ENCODE measurements at regions not wholly inside any gene's neighbourhood (a gene's known extent, or its start where the extent isn't known, plus 50 kb on each side); places are given as distances from the start of the nearest gene placed in this dataset.
"Not testable (repeated sequence)": the region's sequence is repeated elsewhere in the genome, so short reads cannot be mapped to it uniquely, and the experiment has no call there.

DNA sequence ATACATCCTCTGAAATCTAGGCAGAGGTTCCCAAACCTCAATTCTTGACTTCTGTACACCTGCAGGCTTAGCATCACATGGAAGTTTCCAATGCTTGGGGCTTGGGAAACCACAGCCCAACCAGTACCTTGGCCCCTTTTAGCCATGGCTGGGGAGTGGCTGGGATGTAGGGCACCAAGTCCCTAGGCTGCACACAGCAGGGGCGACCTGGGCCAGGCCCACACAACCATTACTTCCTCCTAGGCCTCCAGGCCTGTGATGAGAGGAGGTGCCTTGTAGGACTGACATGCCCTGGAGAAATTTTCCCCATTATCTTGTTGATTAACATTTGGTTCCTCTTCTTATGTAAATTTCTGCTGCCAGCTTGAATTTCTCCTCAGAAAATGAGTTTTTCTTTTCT is 1387.4 kb downstream of the FSCB start:
- H3K27me3 Mint-ChIP-seq = no peaks in the 10 kb centered on the region
- DNase-seq = no peak
- H3K36me3 Mint-ChIP-seq (ENCODE audit: low read depth) = no peaks in the 10 kb centered on the region
- peaks cover 16% of the 10 kb centered on the region for H3K9me3 Mint-ChIP-seq
- H3K4me3 Mint-ChIP-seq = no peak overlapping the region
- ATAC-seq = no peak
- no peak overlapping the region for H3K27ac Mint-ChIP-seq
- no peaks in the 10 kb centered on the region for H3K4me1 Mint-ChIP-seq

- H3K36me3 Mint-ChIP-seq (ENCODE audit: low read depth) = no peaks in the 10 kb centered on the region
- DNase-seq = no peak
- no peaks in the 10 kb centered on the region for H3K27me3 Mint-ChIP-seq
- no peaks in the 10 kb centered on the region for H3K4me1 Mint-ChIP-seq
- no peak overlapping the region for H3K27ac Mint-ChIP-seq
- no peak overlapping the region for H3K4me3 Mint-ChIP-seq
- ATAC-seq = no peak
- H3K9me3 Mint-ChIP-seq = peaks cover 16% of the 10 kb centered on the region
These were observed 1390.7 kb downstream of the FSCB start for GRCh38 chr14:43116341-43116740.

- Mint-ChIP-seq H3K27ac (no peak overlapping the region), H3K9me3 (peaks cover 18% of the 10 kb centered on the region), H3K36me3 (ENCODE audit: low read depth) (no peaks in the 10 kb centered on the region), H3K4me3 (no peak overlapping the region), H3K4me1 (no peaks in the 10 kb centered on the region), H3K27me3 (no peaks in the 10 kb centered on the region)
- ATAC-seq = no peak
- no peak for DNase-seq
These were observed 1401.8 kb downstream of the FSCB start for GRCh38 chr14:43105305-43105704.

DNA sequence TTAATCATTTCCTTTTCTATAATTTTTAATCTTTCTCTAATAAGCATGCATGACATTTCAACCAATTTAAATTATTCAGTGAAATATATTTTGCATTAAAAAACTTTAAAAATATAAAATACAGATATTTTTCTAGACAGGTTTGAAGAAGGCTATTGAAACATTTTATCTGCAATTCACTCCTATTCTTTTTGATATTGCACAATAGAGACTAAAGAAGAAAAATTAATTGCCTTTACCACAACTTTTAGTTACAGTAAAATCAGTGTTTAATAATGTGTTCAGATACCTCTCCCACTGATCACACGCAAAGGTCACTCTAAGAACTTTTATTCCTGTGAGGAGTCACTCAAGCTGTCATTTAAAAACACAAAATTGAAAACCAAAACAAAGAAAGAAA is 1416.7 kb downstream of the FSCB start:
- DNase-seq (no peak), ATAC-seq (no peak)
- H3K27ac Mint-ChIP-seq = no peak overlapping the region
- no peaks in the 10 kb centered on the region for H3K36me3 Mint-ChIP-seq (ENCODE audit: low read depth)
- H3K9me3 Mint-ChIP-seq = peaks cover 12% of the 10 kb centered on the region
- no peaks in the 10 kb centered on the region for H3K27me3 Mint-ChIP-seq
- no peaks in the 10 kb centered on the region for H3K4me1 Mint-ChIP-seq
- H3K4me3 Mint-ChIP-seq = no peak overlapping the region

GRCh38 chr14:43087666-43088065 is 1419.4 kb downstream of the FSCB start:
- H3K36me3 Mint-ChIP-seq (ENCODE audit: low read depth) = no peaks in the 10 kb centered on the region
- H3K27ac Mint-ChIP-seq = no peak overlapping the region
- no peaks in the 10 kb centered on the region for H3K27me3 Mint-ChIP-seq
- DNase-seq (no peak), ATAC-seq (no peak)
- no peak overlapping the region for H3K4me3 Mint-ChIP-seq
- H3K4me1 Mint-ChIP-seq = no peaks in the 10 kb centered on the region
- H3K9me3 Mint-ChIP-seq = peaks cover 12% of the 10 kb centered on the region

DNA sequence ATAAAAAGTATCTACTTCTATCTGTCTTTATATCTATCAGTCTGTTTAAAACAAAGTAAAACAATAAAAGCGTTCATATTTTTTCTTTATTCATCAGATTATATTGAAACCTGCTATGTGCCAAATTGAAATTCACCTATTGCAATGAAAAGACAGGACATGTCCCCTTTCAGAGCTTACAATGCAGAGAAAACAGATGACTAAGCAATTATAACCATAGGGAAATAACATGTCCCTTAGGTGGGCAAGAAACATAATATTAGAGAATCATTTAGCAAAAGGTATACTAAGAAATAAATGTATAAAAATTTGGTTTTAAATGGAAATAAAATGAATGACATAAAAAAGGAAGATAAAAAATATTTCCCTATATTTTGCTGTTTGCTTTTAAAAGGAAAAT is 1421.3 kb downstream of the FSCB start:
- Mint-ChIP-seq H3K4me3 (no peak overlapping the region), H3K27me3 (no peaks in the 10 kb centered on the region), H3K4me1 (no peaks in the 10 kb centered on the region), H3K27ac (no peak overlapping the region), H3K36me3 (ENCODE audit: low read depth) (no peaks in the 10 kb centered on the region), H3K9me3 (peaks cover 15% of the 10 kb centered on the region)
- no peak for DNase-seq
- no peak for ATAC-seq

DNA sequence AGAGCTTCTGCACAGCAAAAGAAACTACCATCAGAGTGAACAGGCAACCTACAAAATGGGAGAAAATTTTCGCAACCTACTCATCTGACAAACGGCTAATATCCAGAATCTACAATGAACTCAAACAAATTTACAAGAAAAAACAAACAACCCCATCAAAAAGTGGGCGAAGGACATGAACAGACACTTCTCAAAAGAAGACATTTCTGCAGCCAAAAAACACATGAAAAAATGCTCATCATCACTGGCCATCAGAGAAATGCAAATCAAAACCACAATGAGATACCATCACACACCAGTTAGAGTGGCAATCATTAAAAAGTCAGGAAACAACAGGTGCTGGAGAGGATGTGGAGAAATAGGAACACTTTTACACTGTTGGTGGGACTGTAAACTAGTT is 1439.7 kb downstream of the FSCB start:
- not testable (repeated sequence) for H3K27me3 Mint-ChIP-seq; H3K9me3 Mint-ChIP-seq; H3K4me1 Mint-ChIP-seq; H3K36me3 Mint-ChIP-seq (ENCODE audit: low read depth); H3K4me3 Mint-ChIP-seq; ATAC-seq; DNase-seq; H3K27ac Mint-ChIP-seq

GRCh38 chr14:43056106-43056505 is 1449.4 kb downstream of the LRFN5 start:
- Mint-ChIP-seq H3K36me3 (ENCODE audit: low read depth) (no peaks in the 10 kb centered on the region), H3K4me3 (no peak overlapping the region)
- DNase-seq = no peak

GRCh38 chr14:43052897-43053296 is 1446.2 kb downstream of the LRFN5 start:
- DNase-seq (no peak), ATAC-seq (no peak)
- no peaks in the 10 kb centered on the region for H3K4me1 Mint-ChIP-seq
- no peak overlapping the region for H3K4me3 Mint-ChIP-seq
- no peak overlapping the region for H3K27ac Mint-ChIP-seq
- no peaks in the 10 kb centered on the region for H3K27me3 Mint-ChIP-seq
- peaks cover 8% of the 10 kb centered on the region for H3K9me3 Mint-ChIP-seq
- no peaks in the 10 kb centered on the region for H3K36me3 Mint-ChIP-seq (ENCODE audit: low read depth)

More at GRCh38 chr14:43056106-43056505, 1449.4 kb downstream of the LRFN5 start:
- Mint-ChIP-seq H3K4me1 (no peaks in the 10 kb centered on the region), H3K27ac (no peak overlapping the region), H3K9me3 (peaks cover 8% of the 10 kb centered on the region), H3K27me3 (no peaks in the 10 kb centered on the region)
- ATAC-seq = no peak

- Mint-ChIP-seq H3K27me3 (no peaks in the 10 kb centered on the region), H3K9me3 (peaks cover 8% of the 10 kb centered on the region), H3K4me1 (no peaks in the 10 kb centered on the region), H3K4me3 (no peak overlapping the region), H3K27ac (no peak overlapping the region), H3K36me3 (ENCODE audit: low read depth) (no peaks in the 10 kb centered on the region)
- DNase-seq (no peak), ATAC-seq (no peak)
These were observed 1437.2 kb downstream of the LRFN5 start for GRCh38 chr14:43043850-43044249.

GRCh38 chr14:43042408-43042807 is 1435.7 kb downstream of the LRFN5 start:
- no peaks in the 10 kb centered on the region for H3K36me3 Mint-ChIP-seq (ENCODE audit: low read depth)
- ATAC-seq = no peak
- no peak overlapping the region for H3K27ac Mint-ChIP-seq
- H3K9me3 Mint-ChIP-seq = peaks cover 10% of the 10 kb centered on the region
- no peak for DNase-seq
- no peaks in the 10 kb centered on the region for H3K4me1 Mint-ChIP-seq
- H3K4me3 Mint-ChIP-seq = no peak overlapping the region
- H3K27me3 Mint-ChIP-seq = no peaks in the 10 kb centered on the region

DNA sequence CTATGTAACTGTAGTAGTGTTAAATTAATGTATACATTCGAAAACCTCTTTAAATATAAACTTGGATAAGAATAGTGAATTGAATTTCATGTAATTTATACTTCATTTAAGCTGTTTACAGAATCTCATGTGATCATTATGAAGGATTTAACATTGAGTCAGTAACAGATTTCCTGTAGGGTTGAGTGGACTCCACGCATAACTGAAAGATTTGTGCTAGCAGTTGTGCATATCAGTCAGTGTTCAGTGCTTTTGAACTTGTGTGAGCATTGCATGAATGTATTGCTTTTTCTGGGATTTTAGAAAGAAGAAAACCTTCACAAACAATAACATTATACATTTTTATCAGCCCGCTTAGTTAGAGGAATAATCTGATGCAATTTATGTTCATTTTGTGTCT is 1435.3 kb downstream of the LRFN5 start:
- Mint-ChIP-seq H3K9me3 (peaks cover 10% of the 10 kb centered on the region), H3K27me3 (no peaks in the 10 kb centered on the region), H3K4me3 (no peak overlapping the region), H3K36me3 (ENCODE audit: low read depth) (no peaks in the 10 kb centered on the region), H3K27ac (no peak overlapping the region), H3K4me1 (no peaks in the 10 kb centered on the region)
- DNase-seq (no peak), ATAC-seq (no peak)

DNA sequence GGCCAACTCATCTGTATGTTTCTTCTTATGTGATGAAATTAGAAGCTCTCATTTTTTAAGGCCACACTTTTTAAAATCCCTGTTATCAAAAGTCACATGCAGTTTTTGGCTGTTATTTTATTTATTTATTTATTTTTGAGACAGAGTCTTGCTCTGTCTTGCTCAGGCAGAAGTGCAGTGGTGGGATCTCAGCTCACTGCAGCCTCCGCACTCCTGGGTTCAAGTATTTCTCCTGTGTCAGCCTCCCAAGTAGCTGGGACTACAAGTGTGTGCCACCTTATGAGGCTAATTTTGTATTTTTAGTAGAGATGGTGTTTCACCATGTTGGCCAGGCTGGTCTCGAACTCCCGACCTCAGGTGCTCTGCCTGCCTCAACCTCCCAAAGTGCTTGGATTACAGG is 1434.5 kb downstream of the LRFN5 start:
- Mint-ChIP-seq H3K4me3 (no peak overlapping the region), H3K27me3 (no peaks in the 10 kb centered on the region), H3K27ac (no peak overlapping the region), H3K9me3 (peaks cover 10% of the 10 kb centered on the region), H3K4me1 (no peaks in the 10 kb centered on the region), H3K36me3 (ENCODE audit: low read depth) (no peaks in the 10 kb centered on the region)
- DNase-seq = no peak
- no peak for ATAC-seq

GRCh38 chr14:43039881-43040280 is 1433.2 kb downstream of the LRFN5 start:
- DNase-seq (no peak), ATAC-seq (no peak)
- no peak overlapping the region for H3K27ac Mint-ChIP-seq
- no peaks in the 10 kb centered on the region for H3K36me3 Mint-ChIP-seq (ENCODE audit: low read depth)
- no peak overlapping the region for H3K4me3 Mint-ChIP-seq
- peaks cover 10% of the 10 kb centered on the region for H3K9me3 Mint-ChIP-seq
- H3K27me3 Mint-ChIP-seq = no peaks in the 10 kb centered on the region
- H3K4me1 Mint-ChIP-seq = no peaks in the 10 kb centered on the region

DNA sequence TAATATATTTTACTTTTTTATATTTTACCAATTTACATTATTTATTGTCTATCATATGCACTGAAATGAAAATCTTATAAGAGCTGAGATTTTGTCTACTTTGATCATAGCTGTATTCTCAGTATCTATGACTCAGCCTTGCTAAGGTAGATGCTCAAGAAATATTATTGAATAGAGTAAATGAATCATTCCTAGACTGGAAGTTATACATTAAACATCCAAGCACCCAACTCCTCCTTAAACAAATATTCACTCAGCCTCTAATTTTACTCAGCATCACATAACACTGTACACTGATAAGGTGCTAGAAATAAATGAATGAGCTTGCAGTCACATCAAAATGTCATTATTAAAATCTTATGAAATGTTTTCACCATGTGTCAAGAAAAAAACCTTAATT is 1424.9 kb downstream of the LRFN5 start:
- Mint-ChIP-seq H3K9me3 (no peaks in the 10 kb centered on the region), H3K4me1 (no peaks in the 10 kb centered on the region), H3K27ac (no peak overlapping the region), H3K27me3 (no peaks in the 10 kb centered on the region), H3K4me3 (no peak overlapping the region), H3K36me3 (ENCODE audit: low read depth) (no peaks in the 10 kb centered on the region)
- DNase-seq (no peak), ATAC-seq (no peak)

DNA sequence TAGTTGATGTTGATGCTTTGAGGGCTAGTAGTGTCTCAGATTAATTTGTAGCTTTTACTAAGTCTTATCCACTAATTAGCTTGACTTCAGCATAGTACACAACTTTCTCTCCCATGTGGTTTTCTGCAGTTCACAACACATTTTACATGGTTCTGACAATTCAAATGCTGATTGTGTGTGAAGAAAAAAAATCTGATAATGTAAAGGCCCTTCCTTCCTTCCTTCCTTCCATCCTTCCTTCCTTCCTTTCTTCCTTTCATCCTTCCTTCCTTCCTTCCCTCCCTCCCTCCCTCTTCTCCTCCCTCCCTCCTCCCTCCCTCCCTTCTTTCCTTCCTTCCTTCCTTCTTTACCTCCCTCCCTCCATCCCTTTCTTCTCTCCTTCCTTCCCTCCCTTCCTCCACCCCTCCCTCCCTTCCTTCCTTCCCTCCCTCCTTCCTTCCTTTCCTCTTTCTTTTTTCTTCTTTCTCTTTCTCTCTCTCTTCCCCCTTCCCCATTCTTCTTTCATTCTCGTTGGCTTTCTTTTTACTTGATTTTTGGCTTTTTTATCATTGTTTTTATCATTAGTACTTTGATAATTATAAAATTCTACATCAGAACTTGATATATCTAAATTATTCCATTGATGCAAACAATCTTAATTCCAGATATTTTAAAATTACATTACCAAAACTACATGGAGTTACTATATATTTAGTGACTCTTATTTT is 1415.6 kb downstream of the LRFN5 start:
- Mint-ChIP-seq H3K9me3 (peaks cover 4% of the 10 kb centered on the region), H3K27me3 (no peaks in the 10 kb centered on the region), H3K27ac (no peak overlapping the region), H3K36me3 (ENCODE audit: low read depth) (no peaks in the 10 kb centered on the region), H3K4me1 (no peaks in the 10 kb centered on the region), H3K4me3 (no peak overlapping the region)
- no peak for ATAC-seq
- no peak for DNase-seq
